ENCODE measurements at regions not wholly inside any gene's neighbourhood (a gene's known extent, or its start where the extent isn't known, plus 50 kb on each side); places are given as distances from the start of the nearest gene placed in this dataset.

GRCh38 chr10:107424628-107425027 lies 260.1 kb upstream of the SORCS1 start:
- TF ChIP-seq CTCF (IDR thresholded peaks at IDR 0.05) (no peak), POLR2A (IDR thresholded peaks at IDR 0.05) (no peak), EP300 (IDR thresholded peaks at IDR 0.05) (no peak)

Data from upper lobe of left lung (tissue), 4 donors.